BJ (cell line): ENCODE measurements at regions not wholly inside any gene's neighbourhood (a gene's known extent, or its start where the extent isn't known, plus 50 kb on each side); places are given as distances from the start of the nearest gene placed in this dataset.

Source experiments
- CTCF ChIA-PET: fragments of 350-600 bp; formaldehyde crosslinking; extraction: SDS; loops from one replicate; lab custom pipeline; 2021; ENCODE audit warnings: antibody characterized with exemption, inconsistent platforms; lab: Yijun Ruan, JAX
- POLR2A ChIA-PET: fragments of 300-600 bp; sonication (Branson Sonifier 250); formaldehyde crosslinking; extraction: SDS; loops from one replicate; lab custom pipeline; 2021; ENCODE audit warnings: antibody characterized with exemption; lab: Charles Lee
- DNase-seq: peaks from one replicate; pipeline ENCODE4 v3.0.0-alpha.2; 2011; ENCODE audit warnings: low read depth
- H3K27me3 ChIP-seq: 2 replicates; pipeline ENCODE4 v1.6.0; 2011; ENCODE audit warnings: low read length; ENCODE audit not compliant: control insufficient read depth, insufficient read depth
- H3K36me3 ChIP-seq: 2 replicates; pipeline ENCODE4 v1.5.1; 2011; ENCODE audit warnings: low read length; ENCODE audit not compliant: control insufficient read depth, insufficient read depth
- H3K4me3 ChIP-seq: 2 replicates; pipeline ENCODE4 v1.5.1; 2011; ENCODE audit warnings: low read depth, mild to moderate bottlenecking, control low read depth, low read length
- CTCF ChIP-seq: IDR thresholded peaks from 2 replicates; pipeline ENCODE4 v1.5.1; 2011; ENCODE audit warnings: low read depth, mild to moderate bottlenecking, control low read depth, inconsistent platforms, low read length, moderate library complexity; ENCODE audit not compliant: insufficient read depth

DNA sequence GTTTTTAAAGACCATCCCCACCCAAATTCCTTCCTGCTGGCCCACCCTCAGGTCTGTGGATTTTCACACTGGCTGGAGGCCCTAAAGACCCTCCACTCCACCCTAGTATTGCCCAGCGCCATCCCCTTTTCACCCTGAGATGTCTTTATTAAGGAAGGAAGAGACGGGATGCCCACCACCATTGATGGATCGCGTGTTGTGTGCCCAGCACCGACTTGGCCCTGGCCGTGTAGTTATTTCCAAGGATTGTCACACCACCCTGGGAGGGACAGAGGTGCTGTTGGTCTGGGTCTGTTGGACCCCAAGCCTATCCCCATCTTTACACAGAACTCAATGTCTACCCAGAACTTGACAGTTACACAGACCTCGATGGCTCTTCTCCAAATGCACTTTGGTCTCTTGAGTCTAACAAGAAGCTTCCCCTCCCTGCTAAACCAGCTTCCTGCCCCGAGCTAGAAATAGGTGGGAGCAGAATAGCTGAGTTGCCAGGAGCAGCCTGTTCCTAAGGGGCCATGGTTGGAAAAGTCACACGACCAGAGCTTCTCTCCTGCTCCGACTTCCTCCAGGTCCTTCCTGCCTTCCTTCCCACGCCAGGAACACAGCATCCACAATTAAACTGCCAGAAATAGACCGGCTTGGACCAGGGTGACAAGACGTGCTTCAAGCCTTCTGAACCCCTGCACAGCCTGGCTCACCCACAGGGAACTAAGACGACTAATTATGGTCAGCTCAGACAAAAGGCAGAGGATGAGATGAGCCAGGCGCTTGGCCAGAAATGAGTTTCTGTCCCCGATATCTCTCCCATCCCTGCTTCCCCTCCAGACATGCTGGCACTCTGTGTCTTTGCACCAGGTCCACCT lies 139.5 kb upstream of the CHST15 start:
- Histone ChIP-seq H3K36me3 (no peaks in the 10 kb centered on the region), H3K27me3 (no peaks in the 10 kb centered on the region; the same call in 1 of the 2 replicates), H3K4me3 (no peak overlapping the region)
- CTCF ChIA-PET: no interaction called here
- no peak for TF ChIP-seq CTCF
- POLR2A ChIA-PET: no interaction called here
- no peak for DNase-seq

- ChIA-PET CTCF (interaction anchor here (0.9 kb wide), 1 partner anchor 11 kb away, joined by 3 read pairs; no protein-coding TSS in a partner anchor), POLR2A (no interaction called here)
- Histone ChIP-seq H3K4me3 (no peak overlapping the region), H3K36me3 (no peaks in the 10 kb centered on the region), H3K27me3 (no peaks in the 10 kb centered on the region; the same call in 1 of the 2 replicates)
- no peak for DNase-seq
- no peak for TF ChIP-seq CTCF
Measured at GRCh38 chr10:124231168-124232155, 138.1 kb upstream of the CHST15 start.

DNA sequence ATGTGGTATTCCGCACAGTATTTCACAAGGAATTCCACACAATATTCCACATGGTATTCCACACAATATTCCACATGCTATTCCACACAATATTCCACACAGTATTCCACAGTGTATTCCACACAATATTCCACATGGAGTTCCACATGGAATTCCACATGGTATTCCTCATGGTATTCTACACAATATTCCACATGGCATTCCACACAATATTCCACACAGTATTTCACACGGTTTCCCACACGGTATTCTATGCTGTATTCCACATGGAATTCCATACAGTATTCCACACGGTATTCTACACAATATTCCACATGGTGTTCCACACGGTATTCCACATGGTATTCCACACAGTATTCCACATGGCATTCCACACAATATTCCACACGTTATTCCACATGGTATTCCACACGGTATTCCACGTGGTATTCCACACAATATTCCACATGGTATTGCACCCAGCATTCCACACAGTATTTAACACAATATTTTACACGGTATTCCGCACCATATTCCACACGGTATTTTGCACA lies 137.3 kb upstream of the CHST15 start:
- no peak overlapping the region for H3K4me3 ChIP-seq
- no peaks in the 10 kb centered on the region; the same call in 1 of the 2 replicates for H3K27me3 ChIP-seq
- DNase-seq: no peak
- POLR2A ChIA-PET: no interaction called here
- no peaks in the 10 kb centered on the region for H3K36me3 ChIP-seq
- CTCF ChIA-PET: no interaction called here
- TF ChIP-seq CTCF: no peak

DNA sequence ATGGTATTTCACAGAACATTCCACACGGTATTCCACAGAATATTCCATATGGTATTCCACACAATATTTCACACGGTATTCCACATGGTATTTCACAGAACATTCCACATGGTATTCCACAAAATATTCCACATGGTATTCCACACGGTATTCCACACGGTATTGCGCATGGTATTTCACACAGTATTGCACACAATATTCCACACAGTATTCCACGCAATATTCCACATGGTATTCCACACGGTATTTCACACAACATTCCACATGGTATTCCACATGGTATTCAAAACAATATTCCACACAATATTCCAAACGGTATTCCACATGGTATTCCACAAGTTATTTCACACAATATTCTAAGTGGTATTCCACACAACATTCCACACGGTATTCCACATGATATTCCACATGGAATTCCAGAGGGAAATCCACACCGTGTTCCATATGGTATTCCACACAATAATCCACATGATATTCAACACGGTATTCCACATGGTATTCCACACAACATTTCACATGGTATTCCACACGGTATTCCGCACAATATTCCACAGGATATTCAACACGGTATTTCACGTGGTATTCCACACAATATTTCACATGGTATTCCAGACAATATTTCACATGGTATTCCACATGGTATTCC lies 136.7 kb upstream of the CHST15 start:
- ChIA-PET POLR2A (no interaction called here), CTCF (no interaction called here)
- no peak overlapping the region for H3K4me3 ChIP-seq
- no peaks in the 10 kb centered on the region; the same call in 1 of the 2 replicates for H3K27me3 ChIP-seq
- no peak for DNase-seq
- TF ChIP-seq CTCF: no peak
- no peaks in the 10 kb centered on the region for H3K36me3 ChIP-seq
